SK-MEL-5 (cell line): ENCODE measurements at regions not wholly inside any gene's neighbourhood (a gene's known extent, or its start where the extent isn't known, plus 50 kb on each side); places are given as distances from the start of the nearest gene placed in this dataset.

Source experiments
- DNase-seq: peaks from one replicate; pipeline ENCODE4 v3.0.0-alpha.2; 2016; ENCODE audit warnings: low read depth, low spot score
- in situ Hi-C: cut with HindIII; loops from 2 replicates; pipeline ENCODE4 v1.10.0; 2016; ENCODE audit warnings: low sequenced_read_pairs, high pct_unique_total_duplicates, low pct_unique_long_range_greater_than_20kb

GRCh38 chr18:24685254-24685959 lies 225.0 kb downstream of the HRH4 start:
- no peak for DNase-seq
- in situ Hi-C loops = no loop called here

DNA sequence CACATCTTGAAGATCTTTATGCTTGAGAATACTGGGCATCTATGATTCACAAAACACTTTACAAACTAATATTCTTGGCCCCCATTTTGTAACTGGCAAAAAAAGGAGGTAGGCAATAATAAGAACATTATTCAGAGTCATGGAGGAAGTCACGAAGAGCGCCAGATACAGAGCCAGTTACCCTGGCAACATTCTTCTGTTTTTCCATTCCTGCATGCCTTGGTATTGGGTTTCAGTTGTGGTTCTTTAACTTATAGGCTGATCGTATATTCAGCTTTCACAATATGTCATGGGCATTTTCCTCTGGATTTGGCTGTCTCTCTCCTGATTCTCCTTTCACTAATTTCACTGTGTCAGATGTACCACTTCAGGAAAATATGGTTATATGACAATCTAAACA lies 234.7 kb downstream of the HRH4 start:
- in situ Hi-C loops = no loop called here
- DNase-seq = no peak

- no peak for DNase-seq
- in situ Hi-C loops = no loop called here
These were observed 241.6 kb downstream of the HRH4 start for GRCh38 chr18:24702001-24702515.

DNA sequence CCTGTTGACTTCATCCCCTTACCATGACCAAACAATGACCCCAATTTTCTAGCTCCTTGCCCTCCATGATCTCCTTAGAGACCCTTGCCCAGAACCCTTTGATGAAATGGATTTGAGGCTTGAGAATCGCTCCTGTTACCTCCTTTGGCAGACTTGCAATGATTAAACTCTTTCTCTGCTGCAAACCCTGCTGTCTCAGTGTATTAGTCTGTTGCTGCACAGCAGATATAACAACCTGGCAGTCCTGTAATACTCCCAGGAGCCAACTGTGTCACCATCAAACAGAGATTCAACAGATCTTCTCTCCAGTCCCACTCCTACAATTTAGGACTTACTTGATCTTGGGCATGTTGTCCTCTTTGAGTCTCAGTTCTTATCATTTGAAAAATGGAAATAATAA lies 242.9 kb downstream of the HRH4 start:
- in situ Hi-C loops = no loop called here

GRCh38 chr18:24704946-24705630 lies 244.7 kb downstream of the HRH4 start:
- in situ Hi-C loops = no loop called here
- no peak for DNase-seq

More for the DNA sequence above, 242.9 kb downstream of the HRH4 start:
- no peak for DNase-seq

DNA sequence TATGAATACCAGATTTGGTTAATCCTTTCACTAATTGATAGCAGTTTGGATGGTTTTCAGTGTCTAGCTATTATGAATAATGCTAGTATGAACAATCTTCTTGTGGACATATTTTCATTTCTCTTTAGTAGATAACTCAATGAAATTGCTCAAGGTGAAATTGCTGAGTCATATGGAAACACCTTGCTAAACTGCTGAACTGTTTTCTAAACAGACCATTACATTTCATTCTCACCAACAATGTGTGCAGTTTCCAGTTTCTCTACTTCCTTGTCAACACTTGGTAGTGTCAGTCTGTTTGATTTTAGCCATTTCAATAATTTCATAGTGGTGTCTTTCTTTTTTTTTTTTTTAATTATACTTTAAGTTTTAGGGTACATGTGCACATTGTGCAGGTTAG lies 250.0 kb downstream of the HRH4 start:
- DNase-seq = no peak
- in situ Hi-C loops = no loop called here

- in situ Hi-C loops = no loop called here
- no peak for DNase-seq
These were observed 259.4 kb downstream of the HRH4 start for GRCh38 chr18:24719791-24720190.

DNA sequence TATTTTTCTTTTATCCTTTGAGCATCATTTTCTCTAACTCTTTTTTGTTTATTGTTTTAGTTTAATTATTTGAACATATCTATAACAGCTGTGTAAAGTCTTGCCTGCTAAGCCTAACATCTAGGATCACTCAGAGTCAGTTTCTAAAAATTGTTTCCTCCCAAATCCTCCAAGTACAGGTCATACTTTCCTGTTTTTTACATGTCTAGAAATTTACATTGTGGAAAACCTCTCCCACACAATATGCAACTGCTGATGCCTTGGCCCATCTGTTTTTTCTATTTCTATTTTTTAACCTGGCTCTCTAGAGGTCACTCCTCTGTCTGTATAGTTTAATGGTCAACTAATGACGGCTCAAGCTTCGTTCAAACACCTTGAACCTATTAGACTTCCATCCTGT lies 261.0 kb downstream of the HRH4 start:
- in situ Hi-C loops = no loop called here
- DNase-seq = no peak

DNA sequence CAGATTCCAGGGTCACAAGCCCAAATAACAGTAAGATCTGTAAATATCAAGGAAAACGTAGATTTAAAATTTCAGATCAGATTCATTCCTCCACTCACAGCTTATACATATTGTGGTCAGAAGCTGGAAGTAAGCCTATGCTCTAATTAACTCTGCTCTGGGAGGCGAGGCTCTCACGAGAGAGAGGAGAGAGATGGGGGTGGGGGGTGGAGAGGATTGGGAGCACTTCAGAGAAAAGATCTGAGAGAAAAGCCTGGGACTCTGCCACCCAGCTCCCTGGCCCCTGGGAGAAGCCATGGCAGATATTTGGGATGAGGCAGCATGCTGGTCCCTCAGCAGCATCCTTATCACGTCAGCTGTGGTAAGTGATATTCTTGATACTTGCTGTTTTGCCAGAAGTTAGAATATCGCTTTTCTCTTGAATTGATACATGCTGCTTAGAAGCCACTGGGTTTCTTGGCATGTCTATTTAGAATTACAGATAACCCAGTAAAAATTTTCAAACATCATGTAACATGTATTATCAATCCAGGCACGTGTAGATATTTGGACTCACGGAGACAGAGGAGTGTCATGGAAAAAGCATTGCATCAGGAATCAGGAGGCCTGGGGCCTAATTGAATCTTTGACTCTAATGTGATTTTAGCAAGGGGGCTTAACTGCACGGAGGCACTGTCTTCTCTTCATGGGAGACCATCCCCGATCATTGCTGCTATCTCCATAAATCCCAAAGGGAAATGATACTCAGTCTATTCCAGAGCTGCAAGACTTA lies 265.4 kb downstream of the HRH4 start:
- no peak for DNase-seq
- in situ Hi-C loops = no loop called here

GRCh38 chr18:24726727-24727492 lies 266.5 kb downstream of the HRH4 start:
- in situ Hi-C loops = no loop called here
- DNase-seq = peak; percentile 79

- DNase-seq = no peak
- in situ Hi-C loops = no loop called here
These were observed 267.2 kb downstream of the HRH4 start for GRCh38 chr18:24727685-24728084.

DNA sequence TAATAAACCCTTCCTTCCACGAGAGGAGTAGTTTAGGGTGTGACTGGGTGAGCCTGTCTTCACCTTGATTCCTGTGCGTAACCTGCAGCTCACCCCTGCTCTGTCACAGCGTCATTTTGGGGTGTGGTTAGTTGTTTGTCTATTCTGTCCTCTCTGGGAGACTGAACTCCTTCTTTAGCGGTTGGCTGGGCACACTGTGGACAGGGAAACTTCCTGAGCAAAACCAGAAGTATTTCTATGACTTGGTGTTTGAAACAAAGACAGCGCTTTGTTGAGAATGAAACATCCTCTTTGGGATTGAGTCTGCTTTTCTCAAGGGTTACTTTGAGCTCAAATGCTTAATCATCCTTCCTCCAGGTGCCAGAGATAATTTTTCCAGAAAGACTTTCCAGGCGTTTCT lies 270.7 kb downstream of the HRH4 start:
- peak; percentile 55 for DNase-seq
- in situ Hi-C loops = no loop called here

- DNase-seq = no peak
- in situ Hi-C loops = no loop called here
These were observed 271.5 kb downstream of the HRH4 start for GRCh38 chr18:24731981-24732380.

DNA sequence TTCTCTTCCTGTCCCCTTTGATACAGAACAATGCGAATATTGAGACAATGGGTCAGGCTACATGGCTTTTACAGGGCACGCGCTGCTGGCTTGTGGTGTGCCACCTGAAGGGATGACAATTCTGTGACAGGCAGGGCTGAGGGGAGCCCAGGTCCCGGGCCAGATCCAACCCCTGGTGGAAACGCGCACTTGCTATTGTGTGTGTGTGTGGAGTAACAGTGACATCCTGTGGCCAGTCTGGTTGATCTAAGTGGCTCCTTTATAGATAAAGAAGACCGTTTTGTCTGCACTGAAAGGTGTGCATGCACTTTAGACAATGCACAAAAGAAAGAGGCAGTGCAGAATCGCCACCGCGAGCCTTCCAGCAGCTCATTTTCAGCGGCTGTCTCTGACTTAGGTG lies 273.6 kb downstream of the HRH4 start:
- peak; percentile 41 for DNase-seq
- in situ Hi-C loops = no loop called here

GRCh38 chr18:24735624-24736231 lies 275.3 kb downstream of the HRH4 start:
- no peak for DNase-seq
- in situ Hi-C loops = no loop called here

DNA sequence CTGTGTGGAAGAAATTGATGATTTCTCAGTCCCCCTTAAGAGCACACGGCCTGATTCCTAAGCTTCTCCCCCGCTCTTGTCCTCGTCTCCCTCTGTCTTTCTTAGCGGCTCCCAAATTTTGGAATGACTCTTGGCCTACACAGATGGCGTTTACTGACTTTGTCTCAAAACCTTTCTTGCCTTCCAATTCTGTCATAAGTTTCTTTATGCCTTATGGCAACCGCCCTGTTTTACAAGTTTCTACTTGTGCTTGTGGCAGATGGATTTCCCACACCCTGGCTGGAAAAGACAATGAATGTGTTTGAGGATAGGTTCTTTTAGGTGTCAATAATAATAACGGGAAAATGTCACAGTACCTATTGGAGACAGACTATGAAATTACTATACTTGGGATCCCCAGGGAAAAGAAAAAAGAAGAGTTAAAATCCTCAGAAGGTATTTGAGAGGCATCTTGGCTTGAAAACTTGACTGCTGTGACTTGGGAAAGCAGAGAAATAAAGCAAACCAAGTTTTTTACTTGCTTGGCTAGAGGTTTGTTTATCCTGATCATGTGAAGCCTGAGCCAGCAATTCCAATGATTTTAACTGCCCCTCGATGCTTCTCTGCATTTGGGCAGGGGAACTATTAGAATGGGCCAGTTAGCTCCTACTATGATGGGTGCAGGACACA lies 276.4 kb downstream of the HRH4 start:
- DNase-seq = no peak
- in situ Hi-C loops = no loop called here

DNA sequence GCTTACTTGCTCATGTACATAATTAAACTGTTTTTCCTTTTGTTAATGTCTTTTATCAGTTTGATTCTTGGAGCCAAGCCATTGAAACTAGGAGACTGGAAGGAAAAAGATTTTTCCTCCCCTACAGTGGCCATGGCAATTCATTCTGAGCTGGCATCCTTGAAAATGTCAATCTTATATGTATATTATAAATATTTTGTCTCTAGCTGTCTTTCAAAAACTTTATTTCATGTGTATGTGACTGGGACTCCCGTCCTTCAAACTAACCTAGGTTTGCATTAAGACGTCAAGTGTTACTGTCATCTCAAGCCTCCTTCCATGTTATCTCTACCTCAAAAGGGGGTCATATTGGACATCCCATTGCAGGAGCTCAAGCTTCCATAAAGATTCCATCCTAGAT lies 280.4 kb downstream of the HRH4 start:
- DNase-seq = no peak
- in situ Hi-C loops = no loop called here
